ENCODE measurements at regions not wholly inside any gene's neighbourhood (a gene's known extent, or its start where the extent isn't known, plus 50 kb on each side); places are given as distances from the start of the nearest gene placed in this dataset.

- no peak for TF ChIP-seq SMAD4 (CRISPR knock-in tag; IDR thresholded peaks at IDR 0.05)
- TF ChIP-seq ZNF425 (CRISPR knock-in tag; conservative IDR thresholded peaks at IDR 0.05) = no peak
- no peak for TF ChIP-seq USF2 (CRISPR knock-in tag; IDR thresholded peaks at IDR 0.05)
- no peak for TF ChIP-seq GRHL2 (CRISPR knock-in tag; IDR thresholded peaks at IDR 0.05; ENCODE audit: insufficient replicate concordance, severe bottlenecking)
- TF ChIP-seq EMX1 (CRISPR knock-in tag; IDR thresholded peaks at IDR 0.05) = no peak
- TF ChIP-seq NR2C2 (CRISPR knock-in tag; IDR thresholded peaks at IDR 0.05) = no peak
- no peak for TF ChIP-seq IRF2 (CRISPR knock-in tag; IDR thresholded peaks at IDR 0.05; ENCODE audit: borderline replicate concordance, low read depth)
Observed at GRCh38 chr3:127419641-127420553, 132.1 kb upstream of the PRR20G start (continued).

- CTCF ChIA-PET = interaction anchor here (0.6 to 1.5 kb wide), 5 partner anchors 10 to 477 kb away, joined by 3 to 4 read pairs (median 4); no protein-coding TSS in a partner anchor
- peaks cover 6% of the 10 kb centered on the region for H3K27me3 Mint-ChIP-seq (ENCODE audit: low read depth)
- no peak overlapping the region for H3K4me3 Mint-ChIP-seq
- H3K4me1 Mint-ChIP-seq = peaks cover 34% of the 10 kb centered on the region
- no peak overlapping the region for H3K27ac Mint-ChIP-seq
- ATAC-seq (no peak), DNase-seq (ENCODE audit: low spot score) (no peak)
- H3K36me3 Mint-ChIP-seq = no peaks in the 10 kb centered on the region
- H3K9me3 Mint-ChIP-seq = peaks cover 4% of the 10 kb centered on the region; the same call in 1 of the 2 replicates
- POLR2A ChIA-PET = no interaction called here
- TF ChIP-seq MAX (CRISPR knock-in tag; IDR thresholded peaks at IDR 0.05) (no peak), RORB (CRISPR knock-in tag; IDR thresholded peaks at IDR 0.05) (no peak), NFE2L1 (CRISPR knock-in tag; IDR thresholded peaks at IDR 0.05) (no peak), SMAD3 (CRISPR knock-in tag; IDR thresholded peaks at IDR 0.05; ENCODE audit: borderline replicate concordance) (no peak), ZNF416 (CRISPR knock-in tag; IDR thresholded peaks at IDR 0.05) (no peak), ZNF138 (CRISPR knock-in tag; conservative IDR thresholded peaks at IDR 0.05) (no peak), PRRX2 (CRISPR knock-in tag; IDR thresholded peaks at IDR 0.05) (no peak), OVOL2 (CRISPR knock-in tag; IDR thresholded peaks at IDR 0.05; ENCODE audit: borderline replicate concordance) (no peak), AFF4 (CRISPR knock-in tag; IDR thresholded peaks at IDR 0.05; ENCODE audit: borderline replicate concordance) (no peak), JAZF1 (CRISPR knock-in tag; IDR thresholded peaks at IDR 0.05) (no peak), NFATC4 (CRISPR knock-in tag; IDR thresholded peaks at IDR 0.05) (no peak), ZMAT4 (CRISPR knock-in tag; IDR thresholded peaks at IDR 0.05) (no peak), ZNF671 (CRISPR knock-in tag; IDR thresholded peaks at IDR 0.05) (no peak), ESRRA (CRISPR knock-in tag; IDR thresholded peaks at IDR 0.05; ENCODE audit: borderline replicate concordance) (no peak), EMX1 (CRISPR knock-in tag; IDR thresholded peaks at IDR 0.05) (no peak), ZNF121 (CRISPR knock-in tag; IDR thresholded peaks at IDR 0.05) (no peak), ZNF281 (CRISPR knock-in tag; IDR thresholded peaks at IDR 0.05) (no peak), ATF6 (CRISPR knock-in tag; IDR thresholded peaks at IDR 0.05) (no peak), GABPB1 (CRISPR knock-in tag; IDR thresholded peaks at IDR 0.05) (no peak)
Observed at GRCh38 chr3:127419182-127419581, 131.3 kb upstream of the PRR20G start.

All from WTC11 (cell line).